Panc1 (cell line): ENCODE measurements at regions not wholly inside any gene's neighbourhood (a gene's known extent, or its start where the extent isn't known, plus 50 kb on each side); places are given as distances from the start of the nearest gene placed in this dataset.

ENCODE experiments used
- ATAC-seq: fragments of 200-7000 bp; cut with Tn5 transposase; 2 replicates; pipeline ENCODE4 v1.9.1; 2020; ENCODE audit warnings: mild to moderate bottlenecking, moderate library complexity
- BruUV-seq: library from RNA; stranded (reverse); fragments of 400-500 nt; replicated peaks from 2 replicates; lab custom pipeline; 2021; lab: Mats Ljungman, UMichigan
- CTCF ChIA-PET: fragments of 300-600 bp; sonication (Branson Sonifier 250); formaldehyde crosslinking; loops from one replicate; lab custom pipeline; 2022; ENCODE audit warnings: antibody characterized with exemption; lab: Charles Lee
- POLR2A ChIA-PET: fragments of 300-600 bp; sonication (Branson Sonifier 250); formaldehyde crosslinking; loops from one replicate; lab custom pipeline; 2022; ENCODE audit warnings: antibody characterized with exemption; lab: Charles Lee
- DNase-seq: peaks from one replicate; pipeline ENCODE4 v3.0.0-alpha.2; 2010; ENCODE audit warnings: low read depth, low spot score
- H3K27ac ChIP-seq: 2 replicates; pipeline ENCODE4 v1.5.1; 2011; ENCODE audit warnings: mild to moderate bottlenecking, low read length, inconsistent platforms
- H3K27me3 ChIP-seq: fragments of 200-500 bp; sonication (Bioruptor generic); 2 replicates; pipeline ENCODE4 v1.6.0; 2014; ENCODE audit warnings: low read length, inconsistent platforms; ENCODE audit not compliant: control insufficient read depth, insufficient read depth
- H3K36me3 ChIP-seq: fragments of 200-500 bp; sonication (Bioruptor generic); 2 replicates; pipeline ENCODE4 v1.5.1; 2014; ENCODE audit warnings: inconsistent platforms, mild to moderate bottlenecking, low read length, moderate library complexity; ENCODE audit not compliant: control insufficient read depth, insufficient read depth
- H3K4me1 ChIP-seq: 2 replicates; pipeline ENCODE4 v1.5.1; 2011; ENCODE audit warnings: inconsistent platforms, mild to moderate bottlenecking, low read length, moderate library complexity; ENCODE audit not compliant: control insufficient read depth, insufficient read depth
- H3K4me3 ChIP-seq, 2 experiments: 2 replicates each; pipeline ENCODE4 v1.5.1; 2011 to 2012; ENCODE audit warnings: low read depth in 2 of 2, low read length in 2 of 2, mild to moderate bottlenecking in 2 of 2, inconsistent platforms in 1 of 2, moderate library complexity in 1 of 2
- H3K9me3 ChIP-seq: fragments of 200-500 bp; sonication (Bioruptor generic); 2 replicates; pipeline ENCODE4 v1.5.1; 2014; ENCODE audit warnings: low read depth, mild to moderate bottlenecking, inconsistent platforms, low read length, moderate library complexity; ENCODE audit not compliant: control insufficient read depth, insufficient read depth
- POLR2AphosphoS5 ChIP-seq: IDR thresholded peaks from 2 replicates; pipeline ENCODE4 v1.6.1; 2012; ENCODE audit warnings: mild to moderate bottlenecking, low read depth, low read length, moderate library complexity
- SIN3A ChIP-seq: IDR thresholded peaks from 2 replicates; pipeline ENCODE4 v1.6.1; 2012; ENCODE audit warnings: low read depth, mild to moderate bottlenecking, low read length, moderate library complexity, borderline replicate concordance; ENCODE audit not compliant: insufficient read depth
- TCF7L2 ChIP-seq: IDR thresholded peaks from 2 replicates; pipeline ENCODE4 v1.6.1; 2011; ENCODE audit warnings: mild to moderate bottlenecking, low read depth, low read length, inconsistent platforms
- in situ Hi-C: cut with HindIII; loops from 2 replicates; pipeline ENCODE4 v1.10.0; 2016; ENCODE audit warnings: low sequenced_read_pairs, low pct_unique_long_range_greater_than_20kb
- intact Hi-C: fragments of 100-400 bp; cut with micrococcal nuclease; formaldehyde crosslinking; loops from one replicate; pipeline ENCODE4 v1.10.0; 2022; ENCODE audit not compliant: unreplicated experiment
- TF ChIP-seq, protein P1 (sequence below), 2 experiments: IDR thresholded peaks; 2 replicates each; pipeline ENCODE4 v1.6.1; 2011 to 2012; ENCODE audit warnings: low read depth in 2 of 2, control low read depth in 1 of 2, low read length in 1 of 2, mild to moderate bottlenecking in 1 of 2, moderate library complexity in 1 of 2; ENCODE audit not compliant: insufficient read depth in 1 of 2
- TF ChIP-seq, protein P2 (sequence below): fragments of 450-650 bp; IDR thresholded peaks from 2 replicates; pipeline ENCODE4 v1.5.1; 2017; ENCODE audit warnings: mild to moderate bottlenecking

DNA sequence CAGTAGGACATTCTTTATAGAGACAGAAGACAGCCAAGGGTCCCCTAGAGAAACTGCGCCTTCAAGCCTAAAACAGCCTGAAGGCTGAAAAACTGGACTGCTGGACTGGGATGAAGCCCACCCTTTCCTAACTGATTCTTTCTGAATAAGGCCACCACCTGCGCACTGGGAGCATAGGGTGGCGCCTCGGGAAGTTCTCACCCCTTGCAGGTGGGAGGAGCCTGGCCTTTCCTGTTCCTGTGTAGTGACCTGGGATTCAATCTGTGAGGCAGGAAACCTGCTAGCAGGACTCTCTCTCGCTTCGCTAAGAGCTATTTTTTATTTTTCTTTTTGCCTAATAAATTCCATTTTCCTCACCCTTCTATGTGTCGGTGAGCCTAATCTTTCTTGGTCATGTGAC is 61.8 kb upstream of the KLHL13 start:
- no peaks in the 10 kb centered on the region for H3K4me1 ChIP-seq
- H3K4me3 ChIP-seq: no peak overlapping the region
- no peak for DNase-seq
- intact Hi-C loops: no loop called here
- no peaks in the 10 kb centered on the region for H3K36me3 ChIP-seq
- TF ChIP-seq POLR2AphosphoS5 (no peak), SIN3A (no peak), TCF7L2 (no peak)
- TF ChIP-seq, protein P1, sequence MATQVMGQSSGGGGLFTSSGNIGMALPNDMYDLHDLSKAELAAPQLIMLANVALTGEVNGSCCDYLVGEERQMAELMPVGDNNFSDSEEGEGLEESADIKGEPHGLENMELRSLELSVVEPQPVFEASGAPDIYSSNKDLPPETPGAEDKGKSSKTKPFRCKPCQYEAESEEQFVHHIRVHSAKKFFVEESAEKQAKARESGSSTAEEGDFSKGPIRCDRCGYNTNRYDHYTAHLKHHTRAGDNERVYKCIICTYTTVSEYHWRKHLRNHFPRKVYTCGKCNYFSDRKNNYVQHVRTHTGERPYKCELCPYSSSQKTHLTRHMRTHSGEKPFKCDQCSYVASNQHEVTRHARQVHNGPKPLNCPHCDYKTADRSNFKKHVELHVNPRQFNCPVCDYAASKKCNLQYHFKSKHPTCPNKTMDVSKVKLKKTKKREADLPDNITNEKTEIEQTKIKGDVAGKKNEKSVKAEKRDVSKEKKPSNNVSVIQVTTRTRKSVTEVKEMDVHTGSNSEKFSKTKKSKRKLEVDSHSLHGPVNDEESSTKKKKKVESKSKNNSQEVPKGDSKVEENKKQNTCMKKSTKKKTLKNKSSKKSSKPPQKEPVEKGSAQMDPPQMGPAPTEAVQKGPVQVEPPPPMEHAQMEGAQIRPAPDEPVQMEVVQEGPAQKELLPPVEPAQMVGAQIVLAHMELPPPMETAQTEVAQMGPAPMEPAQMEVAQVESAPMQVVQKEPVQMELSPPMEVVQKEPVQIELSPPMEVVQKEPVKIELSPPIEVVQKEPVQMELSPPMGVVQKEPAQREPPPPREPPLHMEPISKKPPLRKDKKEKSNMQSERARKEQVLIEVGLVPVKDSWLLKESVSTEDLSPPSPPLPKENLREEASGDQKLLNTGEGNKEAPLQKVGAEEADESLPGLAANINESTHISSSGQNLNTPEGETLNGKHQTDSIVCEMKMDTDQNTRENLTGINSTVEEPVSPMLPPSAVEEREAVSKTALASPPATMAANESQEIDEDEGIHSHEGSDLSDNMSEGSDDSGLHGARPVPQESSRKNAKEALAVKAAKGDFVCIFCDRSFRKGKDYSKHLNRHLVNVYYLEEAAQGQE (IDR thresholded peaks at IDR 0.05; ENCODE audit: insufficient read depth in 1 of 2, low read depth in 2 of 2, low read length in 1 of 2): no peak
- TF ChIP-seq, protein P2, sequence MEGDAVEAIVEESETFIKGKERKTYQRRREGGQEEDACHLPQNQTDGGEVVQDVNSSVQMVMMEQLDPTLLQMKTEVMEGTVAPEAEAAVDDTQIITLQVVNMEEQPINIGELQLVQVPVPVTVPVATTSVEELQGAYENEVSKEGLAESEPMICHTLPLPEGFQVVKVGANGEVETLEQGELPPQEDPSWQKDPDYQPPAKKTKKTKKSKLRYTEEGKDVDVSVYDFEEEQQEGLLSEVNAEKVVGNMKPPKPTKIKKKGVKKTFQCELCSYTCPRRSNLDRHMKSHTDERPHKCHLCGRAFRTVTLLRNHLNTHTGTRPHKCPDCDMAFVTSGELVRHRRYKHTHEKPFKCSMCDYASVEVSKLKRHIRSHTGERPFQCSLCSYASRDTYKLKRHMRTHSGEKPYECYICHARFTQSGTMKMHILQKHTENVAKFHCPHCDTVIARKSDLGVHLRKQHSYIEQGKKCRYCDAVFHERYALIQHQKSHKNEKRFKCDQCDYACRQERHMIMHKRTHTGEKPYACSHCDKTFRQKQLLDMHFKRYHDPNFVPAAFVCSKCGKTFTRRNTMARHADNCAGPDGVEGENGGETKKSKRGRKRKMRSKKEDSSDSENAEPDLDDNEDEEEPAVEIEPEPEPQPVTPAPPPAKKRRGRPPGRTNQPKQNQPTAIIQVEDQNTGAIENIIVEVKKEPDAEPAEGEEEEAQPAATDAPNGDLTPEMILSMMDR: no peak
- H3K27ac ChIP-seq: no peak overlapping the region
- no TSS peak for BruUV-seq
- ChIA-PET POLR2A (no interaction called here), CTCF (no interaction called here)
- H3K27me3 ChIP-seq: no peaks in the 10 kb centered on the region
- in situ Hi-C loops: no loop called here
- no peaks in the 10 kb centered on the region for H3K9me3 ChIP-seq
- ATAC-seq: no peak

DNA sequence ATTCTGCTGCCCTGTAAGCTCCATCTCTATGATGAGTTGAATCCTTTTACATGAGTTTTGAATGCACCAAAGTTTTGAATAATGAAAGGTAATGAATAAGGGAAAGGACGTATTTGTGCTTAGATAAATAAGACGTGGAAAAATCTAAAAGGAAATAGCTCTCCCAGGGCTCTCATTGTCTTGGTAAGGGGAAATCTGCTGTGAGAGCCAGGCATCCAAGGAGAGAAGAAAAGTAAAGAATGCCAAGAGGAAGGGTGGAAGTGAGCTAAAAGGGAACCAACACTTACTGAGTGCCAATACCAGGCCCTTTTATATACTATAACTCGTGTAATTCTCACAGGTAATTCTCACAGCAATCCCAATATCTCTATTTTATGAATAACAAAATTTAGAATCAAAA is 62.6 kb upstream of the KLHL13 start:
- ChIA-PET POLR2A (no interaction called here), CTCF (no interaction called here)
- in situ Hi-C loops: no loop called here
- Histone ChIP-seq H3K4me1 (no peaks in the 10 kb centered on the region), H3K27me3 (no peaks in the 10 kb centered on the region), H3K9me3 (no peaks in the 10 kb centered on the region), H3K4me3 (no peak overlapping the region), H3K27ac (no peak overlapping the region), H3K36me3 (no peaks in the 10 kb centered on the region)
- no peak for DNase-seq
- intact Hi-C loops: no loop called here
- BruUV-seq: no TSS peak
- ATAC-seq: no peak
- TF ChIP-seq SIN3A (no peak), POLR2AphosphoS5 (no peak)
- TF ChIP-seq, protein P2: no peak
- TF ChIP-seq, protein P1 (IDR thresholded peaks at IDR 0.05; ENCODE audit: insufficient read depth in 1 of 2, low read depth in 2 of 2, low read length in 1 of 2): no peak
